Activated CD4-positive, CD25-positive, alpha-beta regulatory T cell treated with anti-CD3 and anti-CD28 coated beads, Interleukin-2, amount 50 U/mL, for 24 hours (primary cell): ENCODE measurements at regions not wholly inside any gene's neighbourhood (a gene's known extent, or its start where the extent isn't known, plus 50 kb on each side); places are given as distances from the start of the nearest gene placed in this dataset.
"Not testable (repeated sequence)": the region's sequence is repeated elsewhere in the genome, so short reads cannot be mapped to it uniquely, and the experiment has no call there.

Experiments used
- ATAC-seq, 2 donors: fragments of 150-1000 bp; cut with Tn5 transposase; one replicate each; pipeline ENCODE4 v1.10.0; 2021; ENCODE audit warnings: mild to moderate bottlenecking in 1 of 2, moderate library complexity in 1 of 2

DNA sequence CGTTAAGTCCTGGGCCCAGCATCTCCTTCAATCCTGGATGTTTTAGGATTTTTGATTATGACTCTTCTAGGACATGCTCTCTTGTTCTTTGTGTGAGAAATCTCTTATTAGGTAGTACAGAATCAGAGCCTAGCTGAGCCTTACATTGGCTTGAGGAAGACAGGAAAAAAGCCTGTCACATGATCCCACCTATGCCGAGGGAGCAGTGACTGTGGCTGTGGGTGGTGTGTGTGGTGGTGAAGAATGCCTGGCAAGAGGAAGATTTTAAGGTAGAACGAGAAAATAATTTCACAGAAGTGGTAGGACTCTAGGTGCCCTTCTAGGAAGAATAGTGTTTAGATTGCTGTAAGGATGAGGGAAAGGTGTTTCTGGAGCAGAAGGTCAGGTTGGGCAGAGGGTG lies 449.5 kb upstream of the PROX1 start:
- ATAC-seq = no peak

DNA sequence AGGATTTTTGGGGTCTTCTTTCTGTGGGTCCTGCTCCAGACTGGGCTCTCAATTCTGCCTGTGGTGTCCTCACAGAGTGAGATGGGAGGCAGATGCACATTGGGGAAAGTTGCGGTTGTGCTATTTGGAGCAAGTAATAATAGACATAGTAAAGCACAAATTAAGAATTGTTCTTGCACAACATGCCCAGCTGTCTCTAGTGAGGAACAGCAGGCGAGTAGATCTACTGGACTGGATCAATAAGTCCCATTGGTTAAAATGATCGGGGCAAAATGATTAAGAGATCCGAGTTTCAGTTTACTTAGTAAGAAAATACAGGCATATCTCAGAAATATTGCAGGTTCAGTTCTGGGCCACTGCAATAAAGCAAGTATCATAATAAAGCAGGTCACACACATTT lies 448.3 kb upstream of the PROX1 start:
- ATAC-seq = no peak

DNA sequence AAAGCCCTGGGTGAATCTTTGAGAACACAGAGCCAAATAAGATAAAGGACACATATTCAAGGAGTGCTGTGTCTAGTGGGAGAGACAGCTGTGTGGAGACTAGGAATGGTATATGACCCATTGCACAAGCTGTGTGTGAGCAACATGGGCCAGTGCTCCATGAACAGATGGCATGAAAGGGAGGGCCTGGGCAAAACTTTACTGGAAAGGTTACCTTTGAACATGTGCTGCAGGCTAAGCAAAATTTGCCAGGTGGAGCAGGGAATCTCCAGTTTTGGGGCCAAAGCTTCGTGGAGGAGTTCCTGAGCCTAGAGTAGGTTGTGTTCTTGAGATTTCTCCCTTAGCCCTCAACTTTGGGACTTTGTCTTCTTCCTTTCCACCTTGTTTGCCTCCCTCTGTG lies 446.1 kb upstream of the PROX1 start:
- no peak for ATAC-seq

DNA sequence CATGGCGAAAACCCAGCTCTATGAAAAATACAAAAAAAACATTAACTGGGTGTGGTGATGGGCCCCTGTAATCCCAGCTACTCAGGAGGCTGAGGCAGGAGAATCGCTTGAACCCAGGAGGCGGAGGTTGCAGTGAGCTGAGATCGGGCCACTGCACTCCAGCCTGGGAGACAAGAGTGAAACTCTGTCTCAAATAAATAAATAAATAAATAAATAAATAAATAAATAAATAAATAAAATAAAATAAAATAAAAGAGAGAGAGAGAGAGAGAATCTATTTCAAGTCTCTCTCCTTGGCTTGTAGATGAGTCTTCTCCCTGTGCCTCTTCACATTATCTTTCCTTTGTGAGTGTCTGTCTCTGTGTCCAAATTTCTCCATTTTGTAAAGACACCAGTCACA lies 442.6 kb upstream of the PROX1 start:
- ATAC-seq = not testable (repeated sequence)

DNA sequence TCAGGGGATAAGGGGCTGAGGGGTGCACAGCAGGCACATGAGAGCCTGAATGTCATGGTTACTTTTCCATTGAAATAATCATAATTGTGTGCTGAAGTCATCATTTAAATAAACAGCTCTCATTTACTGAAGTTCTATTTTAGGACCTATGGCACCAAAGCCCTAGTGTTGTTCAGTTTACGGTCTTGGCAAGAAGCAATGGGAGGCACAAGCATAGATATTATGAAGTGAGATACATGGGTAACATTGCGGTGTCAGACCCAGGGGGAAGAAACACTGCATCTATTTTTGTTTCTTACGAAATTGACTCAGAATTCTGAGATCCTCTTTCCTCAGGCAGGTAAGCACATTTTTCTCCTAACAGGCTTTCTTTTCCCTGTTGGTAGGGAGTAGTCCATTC lies 437.8 kb upstream of the PROX1 start:
- ATAC-seq = no peak

DNA sequence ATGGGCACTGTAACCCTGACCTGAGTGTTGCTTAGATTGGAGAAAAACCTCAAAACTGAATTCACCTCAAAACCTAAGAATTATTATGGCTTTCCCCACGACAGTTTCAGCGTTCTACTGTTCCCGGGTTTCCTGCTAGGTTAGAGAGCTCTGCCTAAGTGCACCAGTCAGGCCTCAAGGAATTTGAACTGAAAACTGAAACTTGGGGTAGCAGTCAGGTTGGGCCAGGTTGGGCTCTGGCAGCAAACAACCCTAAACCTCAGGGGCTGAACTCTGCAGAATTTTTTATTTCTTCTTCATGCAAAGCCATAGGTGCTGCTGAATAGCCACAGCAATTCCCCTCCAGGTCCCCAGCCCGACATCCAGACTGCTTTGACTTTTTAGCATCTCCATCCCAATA lies 437.0 kb upstream of the PROX1 start:
- no peak for ATAC-seq

DNA sequence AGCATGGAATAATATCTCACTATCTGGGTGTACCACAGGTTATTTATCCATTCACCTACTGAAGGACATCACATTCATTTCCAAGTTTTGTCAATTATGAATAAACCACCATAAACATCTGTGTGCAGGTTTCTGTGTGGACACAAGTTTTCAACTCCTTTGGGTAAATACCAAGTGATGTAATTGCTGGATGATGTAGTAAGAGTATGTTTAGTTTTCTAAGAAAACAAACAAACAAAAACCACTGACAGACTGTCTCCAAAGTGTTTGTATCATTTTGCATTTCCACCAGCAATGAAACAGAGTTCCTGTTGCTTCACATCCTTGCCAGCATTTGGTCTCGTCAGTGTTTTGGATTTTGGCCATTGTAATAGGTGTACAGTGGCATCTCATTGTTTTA lies 435.7 kb upstream of the PROX1 start:
- ATAC-seq = no peak

DNA sequence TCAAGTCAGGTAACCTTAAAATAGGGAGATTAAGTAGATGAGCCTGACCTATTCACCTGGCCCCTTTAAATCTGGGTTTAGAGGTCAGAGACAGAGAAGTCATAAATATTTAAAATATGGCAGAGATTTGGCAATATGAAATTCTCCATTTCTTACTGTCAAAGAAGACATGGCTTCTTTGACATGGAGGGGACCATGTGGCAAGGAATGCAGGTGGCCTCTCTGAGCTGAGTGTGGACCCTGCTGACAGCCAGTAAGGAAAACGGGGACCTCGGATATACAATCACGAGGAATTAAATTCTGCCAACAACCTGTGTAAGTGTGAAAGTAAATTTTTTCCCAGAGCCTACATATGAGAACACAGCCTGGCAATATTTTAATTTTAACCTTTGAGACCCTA lies 427.5 kb upstream of the PROX1 start:
- no peak for ATAC-seq

DNA sequence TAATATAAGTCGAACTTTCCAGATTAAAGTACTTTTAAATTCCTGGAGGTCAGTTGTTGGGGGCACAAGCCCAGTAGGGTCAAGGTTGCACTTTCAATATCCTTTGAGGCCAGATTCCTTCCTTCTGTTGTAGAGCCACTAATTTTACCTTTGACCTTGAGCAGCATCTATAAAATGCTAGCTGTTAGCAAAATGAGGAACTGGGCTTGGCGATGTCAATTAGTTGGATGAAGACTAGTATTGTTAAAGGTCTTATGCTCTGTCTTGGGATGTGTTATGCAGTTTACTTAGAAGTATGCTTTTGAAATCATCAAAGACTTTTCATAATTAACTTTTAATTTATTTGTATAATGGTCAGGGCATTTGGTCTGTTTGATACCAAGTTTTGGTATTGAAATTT lies 425.9 kb upstream of the PROX1 start:
- no peak for ATAC-seq

DNA sequence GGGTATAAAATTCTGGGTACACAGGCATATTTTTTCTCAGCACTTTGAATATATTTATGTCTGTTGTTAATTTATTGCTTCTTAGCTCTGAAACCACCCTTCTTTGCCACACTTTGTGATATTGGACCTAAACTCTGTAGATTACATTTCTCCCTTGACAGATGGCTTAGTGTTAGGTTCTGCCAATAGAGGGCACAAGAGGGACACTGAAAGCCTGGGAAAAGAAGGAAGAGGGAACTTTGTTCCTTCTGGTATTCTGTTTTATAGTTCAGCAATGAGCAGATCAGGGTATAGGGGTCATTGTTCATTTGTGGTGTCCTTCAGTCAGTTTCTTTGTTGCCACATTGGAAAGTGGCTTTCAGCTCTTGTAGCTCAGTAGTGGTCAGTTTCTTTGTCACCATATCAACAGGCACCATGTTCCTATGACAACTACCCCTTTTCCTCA lies 423.5 kb upstream of the PROX1 start:
- ATAC-seq = no peak

DNA sequence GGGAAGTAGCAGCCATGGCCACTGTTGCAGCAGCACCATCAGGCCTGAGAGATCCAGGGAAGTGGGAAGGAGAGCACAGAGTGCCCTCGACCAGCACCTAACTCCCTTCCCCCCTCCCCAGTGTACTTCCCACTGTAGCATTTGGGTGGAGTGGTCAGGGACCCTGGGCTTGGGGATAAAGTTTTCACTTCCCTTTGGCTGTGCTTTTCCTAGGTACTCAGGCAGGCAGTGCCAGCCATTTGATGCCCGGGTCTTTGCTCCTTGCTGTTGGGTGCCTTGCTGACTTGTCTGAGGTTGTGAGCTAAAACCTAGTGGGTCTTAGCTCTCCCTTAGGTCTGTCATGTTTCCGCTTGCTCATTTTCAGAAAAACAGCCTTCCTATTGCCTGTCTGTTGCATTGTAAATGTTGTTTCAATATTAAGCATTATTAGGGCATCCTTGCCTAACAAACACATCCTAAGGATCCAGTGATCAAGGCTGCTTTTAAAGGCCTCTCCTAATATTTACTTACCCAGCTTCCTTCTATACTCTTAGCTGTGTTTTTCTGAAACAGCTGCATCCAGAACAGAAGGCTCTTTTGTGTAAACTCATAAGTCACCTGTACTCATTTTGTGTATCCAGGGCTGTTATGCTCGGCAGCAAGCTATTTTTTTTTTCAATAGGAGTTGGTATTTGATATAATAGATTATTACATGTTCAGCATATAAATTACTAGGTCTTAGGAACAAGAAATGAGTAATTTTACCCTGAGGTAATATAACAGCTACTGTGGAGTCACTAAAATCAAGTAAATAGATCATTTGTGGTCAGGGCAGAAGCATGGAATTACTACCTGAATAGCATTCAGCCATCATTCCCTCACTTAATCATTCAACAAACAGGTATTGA lies 418.6 kb upstream of the PROX1 start:
- ATAC-seq = no peak

DNA sequence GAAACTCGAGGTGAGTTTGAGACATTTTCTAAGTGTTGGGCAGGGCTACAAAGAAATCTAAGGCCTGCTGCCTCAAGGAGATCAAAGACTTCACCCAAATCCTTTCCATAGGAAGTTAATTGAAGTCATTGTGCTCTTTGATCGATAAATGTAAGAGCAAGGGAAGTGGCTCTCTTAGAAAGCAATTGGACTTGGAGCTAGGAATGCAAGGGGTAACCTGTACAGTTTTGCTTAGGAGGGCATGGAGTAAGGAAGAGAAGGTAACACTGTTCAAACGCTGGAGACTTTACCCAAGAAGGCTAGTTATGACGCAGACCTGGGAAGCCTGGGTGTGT lies 418.0 kb upstream of the PROX1 start:
- no peak for ATAC-seq

DNA sequence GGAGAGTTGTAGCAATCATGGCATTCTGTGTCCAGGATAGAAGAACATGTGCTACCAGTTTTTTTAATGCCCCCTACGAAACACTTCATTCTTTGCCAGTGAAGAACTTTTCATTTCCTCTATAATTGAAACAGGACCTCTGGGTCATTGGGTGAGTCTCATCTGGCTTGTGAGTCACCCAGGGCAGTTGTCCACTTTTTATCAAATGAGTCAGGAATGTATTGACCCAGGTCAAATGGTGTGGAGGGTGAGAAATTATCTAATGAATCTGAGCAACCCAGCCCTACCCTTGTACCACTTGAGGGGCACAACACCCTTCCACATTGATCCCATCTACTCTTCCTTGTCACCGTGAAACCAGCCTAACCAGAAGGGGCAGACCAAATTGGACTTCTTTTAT lies 417.3 kb upstream of the PROX1 start:
- no peak for ATAC-seq

DNA sequence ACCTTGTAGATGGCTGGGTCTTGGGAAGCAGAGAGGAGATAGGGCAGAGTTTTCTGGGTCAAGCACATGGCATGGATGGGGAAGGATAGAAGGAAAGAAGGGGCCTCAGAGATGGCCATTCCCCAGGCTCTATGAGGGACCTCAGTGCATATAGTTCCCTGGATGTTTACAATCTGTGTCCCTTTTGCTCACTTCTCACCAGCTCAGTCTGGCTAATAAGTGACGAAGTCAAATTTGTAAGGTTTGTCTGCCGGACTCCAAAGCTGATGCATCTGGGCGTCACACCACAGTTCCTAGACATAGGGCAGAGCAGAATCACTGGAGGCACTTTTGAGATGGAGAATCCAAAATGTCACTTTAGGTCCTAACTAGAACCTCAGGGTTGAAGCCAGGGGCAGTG lies 416.4 kb upstream of the PROX1 start:
- ATAC-seq = no peak

DNA sequence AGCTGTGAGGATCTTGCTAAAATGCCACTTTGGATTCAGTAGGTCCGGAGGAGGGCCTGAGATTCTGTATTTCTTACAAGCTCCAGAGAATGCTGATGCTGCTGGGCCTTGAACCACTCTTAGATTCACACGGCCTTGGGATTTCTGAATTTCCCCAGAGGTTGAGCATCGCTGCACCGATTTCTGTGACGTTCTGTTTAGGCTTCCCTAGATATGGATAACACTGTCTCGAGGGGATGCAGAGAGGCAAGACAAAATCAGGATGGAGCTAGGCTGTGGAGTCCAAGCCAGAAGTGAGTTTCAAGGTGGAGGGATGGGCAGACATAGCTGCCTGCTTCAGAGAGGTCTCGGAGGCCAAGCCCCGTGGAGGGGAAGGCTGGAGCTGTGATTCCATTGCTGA lies 415.9 kb upstream of the PROX1 start:
- no peak for ATAC-seq

DNA sequence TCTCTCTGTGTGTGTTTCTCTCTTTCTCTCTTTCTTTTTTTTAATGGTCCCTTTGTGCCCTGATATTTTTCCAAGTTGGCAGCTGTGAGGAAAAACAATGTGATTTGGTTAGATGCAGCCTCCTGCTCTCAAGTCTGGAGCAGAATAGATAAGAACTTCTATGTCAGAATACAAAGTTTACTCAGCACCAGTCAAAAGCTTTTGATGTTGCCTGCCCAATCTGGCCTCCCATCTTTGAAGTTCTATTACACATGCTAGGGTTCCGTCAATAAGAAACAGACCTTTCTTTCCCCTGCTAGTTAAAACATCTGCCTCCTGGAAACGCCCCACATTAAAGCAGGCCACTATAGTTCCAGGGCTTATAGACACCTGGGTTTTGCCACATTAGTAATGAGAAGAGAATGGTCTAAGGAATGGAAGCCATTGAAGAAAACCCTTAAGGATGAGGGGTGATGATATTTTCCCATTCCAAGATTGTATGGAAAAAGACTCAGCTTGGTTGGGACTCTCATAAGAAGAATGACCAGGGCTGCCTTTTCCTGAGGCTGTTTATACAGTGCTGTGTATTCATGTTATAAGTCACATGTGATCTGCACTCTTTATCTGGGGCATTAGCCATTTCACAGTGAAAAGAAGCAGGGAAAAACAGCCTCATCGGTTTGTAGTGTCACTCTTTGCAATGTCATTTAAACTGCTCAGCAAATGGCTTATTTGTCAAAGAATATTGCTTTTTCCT lies 414.7 kb upstream of the PROX1 start:
- no peak for ATAC-seq

DNA sequence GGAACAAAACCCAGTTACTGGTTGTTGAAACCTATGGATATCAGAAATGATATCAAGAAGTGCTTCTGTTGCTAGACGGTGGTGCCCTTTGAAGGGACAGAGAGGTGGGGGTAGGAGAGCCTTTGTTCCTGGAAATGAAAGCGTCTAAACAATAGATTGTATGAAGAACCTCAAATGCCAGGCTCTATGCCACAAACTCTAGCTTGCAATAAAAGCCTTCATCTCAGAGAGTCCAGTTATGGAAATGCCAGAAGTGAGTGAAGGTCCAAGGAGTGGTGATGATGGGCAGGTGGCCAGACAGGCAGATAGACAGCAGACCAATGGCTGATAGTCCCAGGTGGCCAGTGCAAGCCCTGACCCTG lies 414.1 kb upstream of the PROX1 start:
- ATAC-seq = no peak

DNA sequence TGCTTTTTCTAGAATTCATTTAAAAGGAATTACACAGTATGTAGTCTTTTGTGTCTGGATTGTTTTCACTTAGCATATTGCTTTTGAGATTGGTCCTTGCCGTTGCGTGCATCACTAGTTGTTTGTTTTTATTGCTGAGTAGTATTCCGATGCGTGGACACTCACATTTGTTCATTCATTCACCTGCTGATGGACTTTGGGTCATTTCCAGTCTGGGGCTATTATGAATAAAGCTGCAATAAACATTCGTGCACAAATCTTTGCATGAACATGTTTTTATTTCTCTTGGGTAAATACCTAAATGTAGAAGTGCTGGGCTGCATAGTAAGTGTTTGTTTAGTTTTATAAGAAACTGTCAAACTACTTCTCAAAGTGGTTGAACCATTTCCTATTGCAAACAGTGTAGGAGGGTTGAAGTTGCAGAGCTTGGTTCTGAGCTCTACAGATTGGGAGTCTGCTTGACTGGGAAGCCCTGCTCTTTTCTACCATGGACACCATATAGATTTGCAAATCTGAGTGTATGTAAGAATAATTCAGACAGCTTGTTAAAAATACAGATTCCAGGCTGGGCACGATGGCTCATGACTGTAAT lies 404.7 kb upstream of the PROX1 start:
- no peak for ATAC-seq

DNA sequence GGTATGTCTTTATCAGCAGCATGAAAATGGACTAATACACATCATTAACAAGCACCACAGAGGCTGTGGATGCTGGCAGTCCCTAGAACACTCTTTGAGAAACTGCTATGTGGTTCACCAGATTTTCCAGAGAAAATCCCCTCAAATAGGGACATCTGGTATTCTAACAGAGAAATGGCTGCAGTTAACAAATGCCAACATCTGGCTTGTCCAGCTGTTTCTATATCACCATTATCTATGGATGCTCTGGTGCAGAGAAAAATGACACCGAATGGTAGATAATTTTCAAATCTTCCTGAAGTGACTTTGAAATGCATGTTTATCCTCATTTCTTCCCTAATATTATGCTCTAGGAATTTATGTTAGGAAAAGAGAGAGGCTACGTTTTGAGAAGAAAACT lies 403.5 kb upstream of the PROX1 start:
- ATAC-seq = no peak

DNA sequence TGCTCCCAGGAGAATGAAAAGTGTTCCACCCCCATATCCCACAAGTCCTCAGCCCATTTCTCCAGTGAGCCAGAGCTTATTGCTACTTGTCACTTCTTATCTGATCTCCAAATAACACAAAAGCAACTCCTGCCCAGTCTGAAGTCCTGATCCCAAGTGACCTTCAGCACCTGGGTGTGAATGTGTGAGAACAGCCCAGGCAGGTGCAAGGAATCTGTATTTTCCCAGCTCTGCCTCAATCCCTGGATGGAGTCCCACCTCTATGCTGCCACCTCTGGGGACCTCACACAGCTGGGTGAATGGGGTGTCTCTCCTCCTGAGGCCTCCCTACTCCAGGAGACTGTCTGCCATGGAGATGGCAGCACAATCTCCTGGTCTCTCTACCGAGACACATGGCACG lies 402.4 kb upstream of the PROX1 start:
- no peak for ATAC-seq

DNA sequence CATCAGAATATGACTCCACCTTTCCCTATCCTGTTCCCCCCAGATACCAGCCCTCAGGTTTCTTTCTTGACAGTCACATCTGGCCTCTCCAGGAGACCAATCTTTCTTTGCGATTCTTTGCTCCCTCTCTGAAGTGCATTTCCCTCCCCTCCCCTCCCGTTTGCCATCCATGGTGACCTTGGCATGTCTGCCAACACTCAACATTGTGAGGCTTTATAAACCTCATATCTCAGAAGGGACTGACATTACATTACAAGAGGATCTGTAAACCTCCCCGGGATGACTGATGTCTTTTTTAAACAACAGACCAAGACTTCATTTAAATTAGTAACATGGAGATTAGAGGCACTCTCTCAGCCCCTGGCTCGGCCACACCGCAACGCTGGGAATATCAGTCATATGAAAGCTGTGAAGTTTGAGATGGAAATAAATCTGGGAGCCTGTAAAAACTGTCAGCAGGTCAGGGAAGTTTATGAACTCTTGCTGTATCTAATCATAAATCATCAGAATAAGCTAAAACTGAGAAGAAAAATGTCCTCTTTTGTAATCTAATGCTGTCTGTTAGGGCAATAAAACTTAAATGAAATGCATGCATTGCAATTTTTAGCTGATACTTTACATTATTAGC lies 401.7 kb upstream of the PROX1 start:
- ATAC-seq = no peak

DNA sequence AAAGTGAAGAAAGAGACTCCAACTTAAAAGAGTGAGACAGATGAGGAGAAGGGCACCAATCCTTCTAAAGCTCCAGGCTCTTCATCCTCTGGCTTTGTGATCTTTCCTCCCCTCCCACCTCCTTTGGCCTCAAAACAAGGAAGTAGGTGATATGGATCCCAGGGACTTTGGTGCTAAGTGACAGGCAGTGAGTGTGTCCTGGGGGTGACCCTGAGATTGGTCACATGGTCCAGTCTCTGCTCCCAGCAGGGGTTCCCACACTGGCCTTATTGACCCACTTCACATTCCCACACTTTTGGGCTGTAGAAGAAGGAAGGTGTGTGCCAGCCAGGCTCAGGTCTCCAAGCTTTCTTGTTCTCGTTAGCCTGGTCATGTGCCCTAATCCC lies 401.2 kb upstream of the PROX1 start:
- ATAC-seq = no peak

DNA sequence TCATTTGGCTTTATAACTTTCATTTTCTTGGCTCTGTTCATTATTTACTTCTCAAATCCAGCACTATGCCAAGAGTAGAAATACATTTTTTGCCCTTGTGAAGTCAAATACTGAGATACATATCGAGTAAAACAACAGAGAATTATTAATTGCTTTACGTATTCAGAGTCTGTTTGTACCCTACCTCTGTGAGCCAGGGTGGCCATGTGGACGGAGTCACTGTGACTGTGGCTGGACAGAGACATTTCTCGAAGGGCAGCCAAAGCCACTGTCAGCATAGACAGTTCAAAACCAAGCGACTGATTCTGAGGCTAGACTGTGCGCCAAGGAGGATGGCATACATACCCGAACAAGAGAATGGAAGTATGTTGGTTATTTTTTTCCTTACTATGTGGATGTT lies 391.0 kb upstream of the PROX1 start:
- no peak for ATAC-seq

DNA sequence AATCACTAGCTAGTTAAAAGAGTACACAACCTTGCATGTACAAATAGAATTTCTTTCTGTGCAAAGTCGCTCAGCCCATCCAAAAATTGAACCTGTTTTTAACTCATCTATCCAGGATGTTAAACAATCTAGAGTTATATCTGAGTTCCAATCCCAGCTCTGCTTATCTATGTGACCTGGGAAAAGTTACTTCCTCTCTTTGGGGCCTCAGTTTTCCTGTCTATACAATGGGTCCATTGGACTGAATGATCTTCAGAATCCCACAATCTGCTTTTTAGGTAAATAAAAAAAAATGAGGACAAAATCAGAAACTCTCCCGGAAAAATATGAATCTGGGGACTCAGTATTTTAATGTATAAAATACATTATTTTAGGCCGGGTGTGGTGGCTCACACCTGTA lies 389.5 kb upstream of the PROX1 start:
- no peak for ATAC-seq
